GM21576 (cell line): ENCODE measurements at regions not wholly inside any gene's neighbourhood (a gene's known extent, or its start where the extent isn't known, plus 50 kb on each side); places are given as distances from the start of the nearest gene placed in this dataset.
"Not testable (repeated sequence)": the region's sequence is repeated elsewhere in the genome, so short reads cannot be mapped to it uniquely, and the experiment has no call there.

Source experiments
- ATAC-seq: cut with Tn5 transposase; IDR thresholded peaks from one replicate; pipeline ENCODE4 v1.9.1; 2021; ENCODE audit warnings: mild to moderate bottlenecking, moderate library complexity; ENCODE audit not compliant: unreplicated experiment

GRCh38 chr17:77558846-77559626, 399.5 kb upstream of the TNRC6C start:
- no peak for ATAC-seq

GRCh38 chr17:77560381-77560780, 398.1 kb upstream of the TNRC6C start:
- no peak for ATAC-seq

- ATAC-seq: no peak
Measured at GRCh38 chr17:77560841-77561240, 397.7 kb upstream of the TNRC6C start.

- ATAC-seq: not testable (repeated sequence)
Measured at GRCh38 chr17:77562361-77562760, 396.1 kb upstream of the TNRC6C start.

- no peak for ATAC-seq
Measured at GRCh38 chr17:77563439-77564102, 394.9 kb upstream of the TNRC6C start.

- ATAC-seq: no peak
Measured at GRCh38 chr17:77564278-77564920, 394.1 kb upstream of the TNRC6C start.

GRCh38 chr17:77565166-77565565, 393.3 kb upstream of the TNRC6C start:
- no peak for ATAC-seq

GRCh38 chr17:77566151-77566550, 392.4 kb upstream of the TNRC6C start:
- no peak for ATAC-seq

GRCh38 chr17:77566566-77567138, 391.9 kb upstream of the TNRC6C start:
- ATAC-seq: no peak

GRCh38 chr17:77568540-77568939, 390.0 kb upstream of the TNRC6C start:
- no peak for ATAC-seq

GRCh38 chr17:77569846-77570564, 388.5 kb upstream of the TNRC6C start:
- ATAC-seq: no peak

- no peak for ATAC-seq
Measured at GRCh38 chr17:77570565-77570898, 388.0 kb upstream of the TNRC6C start.

GRCh38 chr17:77571155-77571981, 387.1 kb upstream of the TNRC6C start:
- ATAC-seq: no peak

- ATAC-seq: no peak
Measured at GRCh38 chr17:77572065-77572601, 386.4 kb upstream of the TNRC6C start.

GRCh38 chr17:77572851-77573250, 385.7 kb upstream of the TNRC6C start:
- no peak for ATAC-seq

- no peak for ATAC-seq
Measured at GRCh38 chr17:77577491-77577890, 381.0 kb upstream of the TNRC6C start.

- no peak for ATAC-seq
Measured at GRCh38 chr17:77579131-77579530, 379.4 kb upstream of the TNRC6C start.

GRCh38 chr17:77579682-77580081, 378.8 kb upstream of the TNRC6C start:
- no peak for ATAC-seq

GRCh38 chr17:77580531-77581270, 377.8 kb upstream of the TNRC6C start:
- ATAC-seq: no peak
